Stimulated activated CD4-positive, alpha-beta T cell treated with anti-CD3 and anti-CD28 coated beads, Interleukin-4, amount 100 ng/mL, for 24 hours (primary cell): ENCODE measurements at regions not wholly inside any gene's neighbourhood (a gene's known extent, or its start where the extent isn't known, plus 50 kb on each side); places are given as distances from the start of the nearest gene placed in this dataset.
A peak's percentile ranks its signal among the peaks of the same experiment; 100 is the strongest.

Source experiments
- DNase-seq: peaks from one replicate; pipeline ENCODE4 v3.0.0-alpha.2; 2020

DNA sequence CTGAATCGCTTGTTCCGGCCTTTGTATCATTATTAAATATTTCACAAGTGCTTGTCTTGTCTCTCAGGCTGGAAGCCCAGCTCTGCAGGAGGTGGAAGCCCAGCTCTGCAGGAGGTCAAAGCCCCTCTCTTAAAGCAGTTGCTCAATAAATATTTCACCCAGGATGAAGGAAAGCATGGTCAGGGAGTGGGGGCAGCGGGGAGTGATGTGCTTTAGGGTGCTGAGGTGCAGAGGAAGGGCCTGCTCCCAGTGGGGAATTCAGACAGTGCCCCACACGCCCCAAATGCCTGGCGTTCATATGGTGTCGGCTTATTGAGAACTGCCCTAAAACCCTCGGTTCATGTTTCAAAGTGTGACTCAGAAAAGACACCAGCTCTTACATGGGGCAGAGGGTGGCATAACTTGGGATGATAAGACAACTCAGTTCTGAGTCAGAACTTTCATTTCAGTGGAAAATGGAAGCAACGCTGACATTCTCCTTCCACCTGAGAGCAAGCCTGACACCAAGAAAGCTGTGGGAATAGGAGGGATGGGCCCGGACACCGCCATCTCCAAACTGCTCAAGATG lies 114.3 kb upstream of the DAP start:
- DNase-seq: no peak

- no peak for DNase-seq
Observed at GRCh38 chr5:10874541-10874940, 113.5 kb upstream of the DAP start.

DNA sequence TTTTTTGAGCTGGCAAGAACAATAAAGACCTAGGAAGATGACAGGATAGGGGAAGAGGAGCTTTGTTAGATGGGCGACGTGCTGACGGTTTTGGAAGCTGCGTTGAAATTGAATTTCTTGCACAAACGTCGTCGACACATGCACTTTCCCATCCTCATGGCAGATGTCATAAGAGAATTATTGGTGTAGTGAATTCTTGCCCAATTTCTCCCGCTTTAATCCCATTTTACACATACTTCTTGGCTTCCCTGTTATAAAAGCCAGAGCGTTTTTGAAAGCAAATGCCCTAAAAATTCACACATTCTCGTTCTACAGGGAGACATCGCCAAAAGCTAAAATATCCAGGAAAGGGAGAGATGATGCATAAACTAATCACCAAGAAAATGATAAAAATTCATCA lies 109.8 kb upstream of the DAP start:
- no peak for DNase-seq

GRCh38 chr5:10868956-10869355 lies 107.9 kb upstream of the DAP start:
- DNase-seq: no peak

DNA sequence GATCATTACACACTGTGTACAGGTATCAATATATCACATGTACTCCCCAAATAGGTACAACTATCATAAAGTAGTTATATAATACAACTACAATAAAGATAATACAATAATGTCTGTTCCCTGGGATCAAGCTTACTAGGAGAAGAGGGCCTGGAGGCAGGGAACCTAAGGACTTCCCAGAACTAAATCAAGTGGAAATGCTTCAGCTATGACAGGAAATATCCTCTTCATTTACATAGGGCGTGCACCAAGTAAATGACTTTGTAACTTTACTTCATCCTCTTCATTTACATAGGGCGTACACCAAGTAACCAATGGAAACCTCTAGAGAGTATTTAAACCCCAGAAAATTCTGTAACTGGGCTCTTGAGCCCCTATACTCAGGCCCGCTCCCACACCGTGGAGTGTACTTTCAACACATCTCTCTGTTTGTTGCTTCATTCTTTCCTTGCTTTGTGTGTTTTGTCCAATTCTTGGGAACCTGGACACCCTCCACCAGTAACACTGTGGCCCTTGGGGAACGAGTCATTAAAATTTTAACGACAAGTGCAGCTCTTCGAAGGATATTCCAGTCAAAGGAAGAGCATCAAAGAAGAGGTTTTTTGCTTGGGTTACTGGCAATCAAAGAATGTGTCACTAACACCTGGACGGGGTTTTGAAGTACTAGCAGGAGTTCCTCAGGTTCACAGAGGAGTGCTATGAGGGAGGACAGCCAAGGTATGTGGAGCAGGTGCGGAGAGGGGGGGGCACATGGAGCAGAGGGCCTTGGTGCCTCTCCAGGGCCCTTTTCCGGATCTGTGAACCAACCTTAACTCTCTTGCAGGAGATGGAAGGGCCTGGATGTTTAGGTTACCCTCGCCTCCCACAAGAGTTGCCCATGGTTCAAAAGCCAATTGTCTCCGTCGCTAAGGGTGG lies 106.6 kb upstream of the DAP start:
- DNase-seq: no peak

- DNase-seq: no peak
Observed at GRCh38 chr5:10866913-10867312, 105.9 kb upstream of the DAP start.

- peak; percentile 58 for DNase-seq
Observed at GRCh38 chr5:10863763-10864383, 102.8 kb upstream of the DAP start.

DNA sequence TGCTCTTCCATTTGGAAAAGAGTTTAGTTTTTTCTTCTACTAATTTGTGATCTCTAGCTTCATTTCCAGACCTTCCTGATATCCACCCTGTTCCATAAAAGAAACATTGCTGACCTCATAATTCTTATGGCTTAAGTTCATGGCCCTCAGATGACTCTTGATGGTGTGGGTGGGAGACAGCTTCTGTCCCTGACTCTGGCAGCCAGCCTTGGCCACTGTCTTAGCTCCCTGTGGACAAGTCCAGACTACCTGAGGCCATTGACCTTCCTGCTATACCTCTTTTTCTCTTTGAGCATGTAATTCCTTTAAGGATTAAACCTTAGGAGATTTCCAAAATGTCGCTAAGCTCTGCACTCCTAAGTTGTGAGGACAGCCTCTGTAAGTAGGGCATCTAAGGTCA lies 101.1 kb upstream of the DAP start:
- no peak for DNase-seq

DNA sequence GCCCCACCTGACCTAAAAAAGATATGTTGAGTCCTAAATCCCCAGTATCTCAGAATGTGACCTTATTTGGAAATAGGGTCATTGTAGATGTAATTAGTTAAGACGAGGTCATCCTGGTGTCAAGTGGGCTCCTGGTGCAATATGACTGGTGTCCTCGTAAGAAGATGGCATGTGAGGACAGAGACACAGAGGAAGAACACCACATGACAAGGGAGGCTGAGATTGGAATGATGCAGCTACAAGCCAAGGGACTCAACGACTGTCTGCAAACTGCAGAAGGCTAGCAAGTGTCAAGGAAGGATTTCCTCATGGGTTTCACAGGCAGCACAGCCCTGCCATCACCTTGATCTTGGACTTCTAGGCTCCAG lies 100.4 kb upstream of the DAP start:
- no peak for DNase-seq

DNA sequence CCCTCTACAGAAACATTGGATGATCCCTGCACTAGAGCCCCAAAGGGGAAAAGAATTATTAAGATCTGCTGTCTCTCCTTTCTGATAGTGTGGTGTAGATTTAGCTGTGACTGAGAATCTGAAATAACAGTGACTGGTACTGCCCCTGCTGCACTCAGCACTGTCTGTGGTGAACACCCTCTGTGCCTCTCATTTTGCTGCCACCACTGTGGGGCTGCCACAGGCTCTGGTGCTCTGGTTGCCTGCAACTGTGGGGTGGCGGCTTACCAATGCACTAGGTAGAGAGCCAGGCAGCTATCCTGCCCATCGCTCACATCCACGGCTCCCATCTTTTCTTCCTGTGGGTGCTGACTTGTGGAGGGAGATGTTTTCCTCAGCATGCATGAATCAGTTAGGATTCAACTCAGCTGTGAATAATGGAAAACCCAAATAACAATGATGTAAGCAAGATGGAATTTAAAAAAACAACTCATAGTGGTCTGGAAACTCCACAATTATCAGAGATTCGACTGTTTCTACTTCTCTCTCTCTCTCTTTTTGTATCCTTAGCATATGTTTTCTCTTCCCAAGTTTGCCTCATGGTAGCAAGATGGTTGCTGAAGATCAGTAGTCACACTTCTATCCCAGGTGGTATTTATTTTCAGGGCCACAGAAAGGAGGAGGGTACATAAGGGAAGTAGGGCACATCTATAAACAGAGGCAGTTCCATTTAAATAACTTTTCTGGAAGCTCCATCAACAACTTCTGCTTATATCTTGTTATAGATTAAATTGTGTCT lies 99.8 kb upstream of the DAP start:
- no peak for DNase-seq

DNA sequence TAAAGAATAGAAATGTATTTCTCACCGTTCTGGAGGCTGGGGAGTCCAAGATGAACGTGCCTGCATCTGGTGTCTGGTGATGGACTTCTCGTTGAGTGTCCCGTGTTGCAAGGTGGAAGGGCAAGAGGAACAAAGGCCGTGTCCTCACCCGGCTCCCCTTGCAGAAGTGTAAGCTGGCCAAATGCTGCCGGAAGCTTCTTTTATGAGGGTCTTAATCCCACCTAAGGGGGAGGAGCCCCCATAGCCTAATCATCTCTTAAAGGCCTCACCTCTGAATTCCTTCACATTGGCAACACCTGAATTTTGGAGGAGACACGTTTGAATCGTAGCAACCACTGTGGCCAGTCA lies 99.1 kb upstream of the DAP start:
- DNase-seq: no peak

DNA sequence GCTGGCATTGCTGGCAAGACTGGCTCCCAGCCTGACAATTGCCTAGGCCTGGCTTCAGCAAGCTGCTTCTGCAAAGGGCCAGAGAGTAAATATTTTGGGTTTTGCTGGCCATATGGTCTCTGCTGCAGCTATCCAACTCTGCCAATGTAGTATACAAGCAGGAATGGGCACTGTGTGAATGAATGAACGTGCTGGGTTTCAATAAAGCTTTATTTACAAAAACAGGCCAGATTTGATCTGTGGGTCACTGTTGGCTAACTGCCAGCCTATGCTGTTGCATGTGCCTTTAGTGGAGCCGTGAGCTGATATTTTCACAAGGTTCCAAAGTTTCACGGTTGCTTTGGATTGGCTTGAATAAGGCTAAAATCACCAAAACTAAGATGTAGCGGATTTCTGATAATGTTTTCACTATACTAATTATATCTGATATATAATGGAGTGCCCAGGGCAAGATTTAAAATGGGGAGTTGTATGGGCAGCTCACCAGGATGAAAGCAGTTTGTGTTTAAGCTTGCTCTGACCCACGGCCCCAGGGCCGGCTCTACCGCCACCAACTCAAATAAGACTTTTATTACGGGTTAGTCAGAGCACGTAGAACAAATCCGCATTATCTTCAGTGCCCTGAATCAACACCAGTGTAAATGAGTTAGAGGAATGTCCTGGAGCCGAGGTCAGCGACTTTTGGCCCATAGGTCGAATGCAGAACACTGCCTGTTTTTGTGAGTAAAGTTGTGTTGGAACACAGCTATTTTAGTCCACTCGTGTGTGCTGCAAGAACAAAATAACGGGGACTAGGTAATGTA lies 98.6 kb upstream of the DAP start:
- no peak for DNase-seq

- no peak for DNase-seq
Observed at GRCh38 chr5:10858945-10859344, 97.9 kb upstream of the DAP start.

DNA sequence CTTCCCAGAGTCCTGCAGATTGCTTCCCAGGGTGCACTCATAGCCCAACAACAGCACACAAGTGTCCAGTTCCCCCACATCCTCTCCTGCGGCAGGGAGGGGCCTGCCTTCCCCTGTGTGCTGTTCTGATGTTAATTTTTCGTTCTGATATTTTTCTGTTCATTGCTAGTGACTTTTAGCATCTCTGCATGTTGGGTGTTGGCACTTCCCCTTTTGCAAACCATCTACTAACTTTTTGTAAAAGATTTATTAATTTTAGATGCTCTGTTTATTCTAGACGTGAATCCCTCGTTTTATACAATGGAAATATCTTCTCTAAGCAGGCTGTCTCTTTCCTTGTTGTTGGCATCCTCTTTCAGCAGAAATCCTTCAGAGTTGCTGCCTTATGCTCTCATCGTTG lies 97.3 kb upstream of the DAP start:
- no peak for DNase-seq

DNA sequence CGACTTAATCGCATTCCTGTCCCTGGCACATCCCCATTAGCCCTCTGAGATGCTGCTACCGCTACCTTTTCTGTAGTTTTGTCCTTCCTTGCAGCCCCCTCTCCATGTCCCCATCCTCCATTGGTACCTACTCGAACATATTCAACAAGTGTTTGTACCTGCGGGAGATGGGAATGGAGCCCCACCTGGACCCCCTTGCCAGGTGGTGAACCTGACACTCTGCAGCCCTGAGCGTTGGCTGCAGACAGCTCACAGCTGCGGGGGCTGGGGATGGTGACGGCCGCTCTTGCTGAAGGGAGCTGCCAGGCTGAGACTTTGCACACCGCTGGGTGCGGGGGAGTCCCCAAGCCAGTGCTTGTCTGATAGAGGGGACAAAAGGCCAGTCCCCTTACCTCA lies 96.3 kb upstream of the DAP start:
- no peak for DNase-seq

GRCh38 chr5:10856683-10857337 lies 95.8 kb upstream of the DAP start:
- DNase-seq: no peak

- no peak for DNase-seq
Observed at GRCh38 chr5:10856071-10856470, 95.0 kb upstream of the DAP start.

GRCh38 chr5:10854506-10855277 lies 93.7 kb upstream of the DAP start:
- no peak for DNase-seq

DNA sequence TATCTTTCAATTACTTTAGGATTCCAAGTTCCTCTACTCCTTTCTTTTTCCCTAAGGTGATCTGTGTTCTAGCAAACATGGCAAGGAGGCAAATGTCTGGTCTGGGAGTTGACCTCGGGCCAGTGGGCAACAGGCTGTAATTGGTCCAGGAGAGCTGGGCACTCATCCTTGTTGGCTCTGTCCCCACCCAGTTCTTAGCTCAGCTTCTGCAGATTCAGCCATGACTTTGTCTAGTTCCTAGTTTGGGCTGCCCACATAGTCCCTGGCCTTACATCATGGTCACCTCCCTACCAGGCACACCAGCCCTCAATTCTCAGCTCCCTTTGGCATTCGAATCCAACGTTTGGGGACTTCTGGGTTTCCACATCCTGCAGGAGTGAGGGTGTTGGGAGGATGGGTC lies 92.1 kb upstream of the DAP start:
- DNase-seq: no peak

- DNase-seq: no peak
Observed at GRCh38 chr5:10849278-10849677, 88.2 kb upstream of the DAP start.

DNA sequence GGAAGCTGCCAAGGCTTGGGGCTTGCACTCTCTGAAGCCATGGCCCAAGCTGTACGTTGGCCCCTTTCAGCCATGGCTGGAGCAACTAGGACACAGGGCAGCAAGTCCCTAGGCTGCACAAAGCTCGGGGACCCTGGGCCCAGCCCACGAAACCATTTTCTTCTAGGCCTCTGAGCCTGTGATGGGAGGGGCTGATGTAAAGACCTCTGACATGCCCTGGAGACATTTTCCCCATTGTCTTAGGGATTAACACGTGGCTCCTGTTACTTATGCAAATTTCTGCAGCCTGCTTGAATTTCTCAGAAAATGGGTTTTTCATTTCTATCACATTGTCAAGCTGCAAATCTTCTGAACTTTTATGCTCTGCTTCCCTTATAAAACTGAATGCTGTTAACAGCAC lies 83.0 kb upstream of the DAP start:
- DNase-seq: no peak
